CD4-positive, alpha-beta T cell (primary cell): ENCODE measurements at regions not wholly inside any gene's neighbourhood (a gene's known extent, or its start where the extent isn't known, plus 50 kb on each side); places are given as distances from the start of the nearest gene placed in this dataset.

ENCODE experiments used
- ATAC-seq: fragments of 200-7000 bp; cut with Tn5 transposase; one replicate; pipeline ENCODE4 v1.10.0; 2022; ENCODE audit warnings: mild to moderate bottlenecking; ENCODE audit not compliant: poor library complexity
- CTCF ChIA-PET: fragments of 350-600 bp; sonication (Branson Sonifier 250); formaldehyde crosslinking; loops from one replicate; lab custom pipeline; 2021; ENCODE audit warnings: antibody characterized with exemption, inconsistent platforms; lab: Charles Lee
- POLR2A ChIA-PET: fragments of 350-600 bp; sonication (Branson Sonifier 250); formaldehyde crosslinking; loops from one replicate; lab custom pipeline; 2021; ENCODE audit warnings: antibody characterized with exemption, inconsistent platforms; lab: Charles Lee
- DNase-seq, 14 experiments: peaks; one replicate each; pipeline ENCODE4 v3.0.0-alpha.2; 2013 to 2020; ENCODE audit warnings: mixed read lengths in 2 of 14
- H3K27ac ChIP-seq, 2 donors: one replicate each; pipeline versions ENCODE4 v1.5.1 to v1.7.0; 2013; ENCODE audit warnings: low read length in 2 of 2, low read depth in 1 of 2, mild to moderate bottlenecking in 1 of 2
- H3K27me3 ChIP-seq, 2 experiments: 1 replicate in 1 of 2; 2 replicates in 1 of 2; pipeline versions ENCODE4 v1.6.1 to v1.7.0; 2013; ENCODE audit warnings: low read length in 2 of 2, control low read depth in 1 of 2, mild to moderate bottlenecking in 1 of 2, moderate library complexity in 1 of 2; ENCODE audit not compliant: insufficient read depth in 2 of 2, control insufficient read depth in 1 of 2
- H3K36me3 ChIP-seq: one replicate; pipeline ENCODE4 v1.6.1; 2013; ENCODE audit warnings: low read length, control low read depth; ENCODE audit not compliant: insufficient read depth
- H3K4me1 ChIP-seq: one replicate; pipeline ENCODE4 v1.6.1; 2013; ENCODE audit warnings: low read length, control low read depth; ENCODE audit not compliant: insufficient read depth
- H3K4me3 ChIP-seq: one replicate; pipeline ENCODE4 v1.5.1; 2013; ENCODE audit warnings: mild to moderate bottlenecking, low read length, moderate library complexity
- H3K9me3 ChIP-seq, 2 experiments: 1 replicate in 1 of 2; 2 replicates in 1 of 2; pipeline versions ENCODE4 v1.6.1 to v1.7.0; 2013; ENCODE audit warnings: low read length in 2 of 2, mild to moderate bottlenecking in 2 of 2, control low read depth in 1 of 2, moderate library complexity in 1 of 2; ENCODE audit not compliant: control insufficient read depth in 1 of 2, insufficient read depth in 1 of 2
- H3K27ac Mint-ChIP-seq: one replicate; pipeline ENCODE4 v1.8.0; 2020; ENCODE audit warnings: mixed read lengths
- H3K27me3 Mint-ChIP-seq: one replicate; pipeline ENCODE4 v1.8.0; 2021; ENCODE audit warnings: mixed read lengths
- H3K36me3 Mint-ChIP-seq: one replicate; pipeline ENCODE4 v1.8.0; 2021; ENCODE audit warnings: low read depth, mixed read lengths
- H3K4me1 Mint-ChIP-seq: one replicate; pipeline ENCODE4 v1.8.0; 2021; ENCODE audit warnings: low read depth, mixed read lengths
- H3K4me3 Mint-ChIP-seq: one replicate; pipeline ENCODE4 v1.8.0; 2020; ENCODE audit warnings: mild to moderate bottlenecking, mixed read lengths
- H3K9me3 Mint-ChIP-seq: one replicate; pipeline ENCODE4 v1.8.0; 2020; ENCODE audit warnings: mixed read lengths
- CTCF ChIP-seq: fragments of 200-600 bp; IDR thresholded peaks from one replicate; pipeline ENCODE4 v1.8.0; 2022; ENCODE audit warnings: antibody characterized with exemption, mild to moderate bottlenecking
- intact Hi-C, 2 experiments: fragments of 100-400 bp; cut with DNase I in 1 of 2; cut with micrococcal nuclease in 1 of 2; formaldehyde crosslinking; loops; one replicate each; pipeline versions ENCODE4 v1.15.1 to v1.9.0; 2023 to 2025; cut with DNase I, micrococcal nuclease

- Histone ChIP-seq H3K36me3 (no peaks in the 10 kb centered on the region), H3K4me1 (no peaks in the 10 kb centered on the region), H3K27ac (no peak overlapping the region), H3K4me3 (no peak overlapping the region), H3K27me3 (peaks cover 0 to 2% of the 10 kb centered on the region in 2 experiments), H3K9me3 (peaks cover 0 to 5% of the 10 kb centered on the region in 2 experiments)
- intact Hi-C loops: no loop called here
- DNase-seq (no peak), ATAC-seq (no peak)
- Mint-ChIP-seq H3K9me3 (no peaks in the 10 kb centered on the region), H3K27ac (no peak overlapping the region), H3K4me1 (no peaks in the 10 kb centered on the region), H3K36me3 (no peaks in the 10 kb centered on the region), H3K27me3 (peaks cover 26% of the 10 kb centered on the region), H3K4me3 (no peak overlapping the region)
- POLR2A ChIA-PET: no interaction called here
- CTCF ChIA-PET: no interaction called here
- no peak for TF ChIP-seq CTCF
Measured at GRCh38 chr4:24693636-24694035, 101.7 kb upstream of the SOD3 start.

- H3K4me3 ChIP-seq: no peak overlapping the region
- H3K9me3 Mint-ChIP-seq: no peaks in the 10 kb centered on the region
- H3K4me3 Mint-ChIP-seq: no peak overlapping the region
- intact Hi-C loops: no loop called here
- ChIA-PET POLR2A (no interaction called here), CTCF (no interaction called here)
- ATAC-seq (no peak), DNase-seq (no peak)
- no peaks in the 10 kb centered on the region for H3K27me3 ChIP-seq
- no peaks in the 10 kb centered on the region for H3K36me3 ChIP-seq
- no peak for TF ChIP-seq CTCF
- no peaks in the 10 kb centered on the region for H3K9me3 ChIP-seq
- no peaks in the 10 kb centered on the region for H3K36me3 Mint-ChIP-seq
- no peaks in the 10 kb centered on the region for H3K4me1 ChIP-seq
- H3K4me1 Mint-ChIP-seq: no peaks in the 10 kb centered on the region
- peaks cover 14% of the 10 kb centered on the region for H3K27me3 Mint-ChIP-seq
- no peak overlapping the region for H3K27ac Mint-ChIP-seq
- no peak overlapping the region for H3K27ac ChIP-seq
Measured at GRCh38 chr4:24700118-24700517, 95.3 kb upstream of the SOD3 start.

- ATAC-seq (no peak), DNase-seq (no peak)
- CTCF ChIA-PET: no interaction called here
- Mint-ChIP-seq H3K36me3 (no peaks in the 10 kb centered on the region), H3K4me3 (no peak overlapping the region), H3K27me3 (peaks cover 10% of the 10 kb centered on the region), H3K27ac (no peak overlapping the region), H3K9me3 (no peaks in the 10 kb centered on the region), H3K4me1 (no peaks in the 10 kb centered on the region)
- no peak overlapping the region for H3K27ac ChIP-seq
- H3K4me3 ChIP-seq: no peak overlapping the region
- intact Hi-C loops: no loop called here
- no peak for TF ChIP-seq CTCF
- peaks cover 0 to 2% of the 10 kb centered on the region in 2 experiments for H3K9me3 ChIP-seq
- POLR2A ChIA-PET: no interaction called here
- H3K36me3 ChIP-seq: no peaks in the 10 kb centered on the region
- H3K27me3 ChIP-seq: no peaks in the 10 kb centered on the region
- H3K4me1 ChIP-seq: no peaks in the 10 kb centered on the region
Measured at GRCh38 chr4:24701683-24702082, 93.7 kb upstream of the SOD3 start.
